Stomach (tissue), 4 donors: ENCODE measurements at regions not wholly inside any gene's neighbourhood (a gene's known extent, or its start where the extent isn't known, plus 50 kb on each side); places are given as distances from the start of the nearest gene placed in this dataset.

Experiments
- EP300 ChIP-seq: sonication (generic); formaldehyde crosslinking; IDR thresholded peaks from one replicate; pipeline ENCODE4 v1.6.1; 2017; ENCODE audit warnings: antibody characterized with exemption
- POLR2A ChIP-seq, 4 donors: fragments of 450-650 bp; IDR thresholded peaks; one replicate each; pipeline ENCODE4 v1.6.1; 2016; ENCODE audit warnings: antibody characterized with exemption in 4 of 4, control low read depth in 2 of 4, mild to moderate bottlenecking in 1 of 4, moderate library complexity in 1 of 4

GRCh38 chr20:57008217-57008616 lies 258.2 kb downstream of the BMP7 start:
- no peak for TF ChIP-seq EP300
- no peak for TF ChIP-seq POLR2A (IDR thresholded peaks at IDR 0.05)
